HG02943 (cell line): ENCODE measurements at regions not wholly inside any gene's neighbourhood (a gene's known extent, or its start where the extent isn't known, plus 50 kb on each side); places are given as distances from the start of the nearest gene placed in this dataset.

Experiments used
- ATAC-seq: cut with Tn5 transposase; IDR thresholded peaks from one replicate; pipeline ENCODE4 v1.9.1; 2021; ENCODE audit warnings: mild to moderate bottlenecking, low read depth, moderate library complexity; ENCODE audit not compliant: unreplicated experiment

GRCh38 chr5:77846422-77847128 lies 70.4 kb upstream of the TBCA start:
- ATAC-seq = no peak

DNA sequence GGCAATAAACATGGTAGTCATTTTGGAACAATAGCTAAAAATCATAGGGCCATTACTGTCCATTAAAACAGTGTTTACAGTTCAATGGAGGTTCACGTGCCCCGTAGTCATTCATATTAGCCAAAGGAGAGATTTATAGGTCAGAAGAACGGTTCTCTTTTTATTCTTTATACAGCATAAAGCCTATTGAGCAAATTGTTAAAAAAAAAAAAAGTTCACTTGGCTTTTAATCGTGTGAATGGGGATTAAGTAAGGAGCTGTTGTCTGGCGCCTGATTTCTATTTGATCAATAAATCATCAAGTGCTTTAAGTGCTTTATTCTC lies 69.1 kb upstream of the TBCA start:
- ATAC-seq = no peak

DNA sequence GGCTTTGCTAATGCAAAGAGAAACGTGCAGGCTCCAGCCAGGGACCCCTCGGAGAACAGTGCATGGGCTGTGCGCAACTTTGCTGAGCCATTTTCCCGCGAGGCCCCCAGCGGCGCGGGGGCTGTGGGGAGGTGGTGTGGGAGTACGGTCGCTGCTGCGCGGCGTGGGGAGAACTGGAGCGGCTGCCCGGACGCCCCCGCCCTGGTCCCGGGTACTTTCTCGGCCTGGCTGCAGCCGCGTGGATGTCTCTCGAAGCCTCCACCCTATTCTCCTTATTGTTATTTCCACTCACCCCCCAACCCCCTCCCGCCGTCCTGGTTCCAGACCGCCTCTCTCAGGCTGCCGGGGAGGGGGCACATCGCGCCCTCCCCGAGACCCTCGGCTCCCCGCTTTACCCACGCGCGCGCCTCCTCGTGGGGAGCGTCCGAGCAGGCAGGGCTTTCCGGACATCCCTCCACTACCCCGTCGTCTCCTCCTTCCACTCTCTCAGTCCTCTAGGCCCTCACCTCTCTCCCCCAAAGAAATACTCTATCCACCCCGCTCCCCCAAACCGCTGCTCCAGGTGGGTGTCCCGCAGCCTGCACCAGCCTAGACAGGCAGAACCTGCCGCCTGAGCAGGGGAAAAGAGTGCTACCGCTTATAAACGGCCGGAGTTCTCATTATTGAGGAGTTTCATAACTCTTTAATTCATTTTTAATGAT lies 68.6 kb upstream of the TBCA start:
- ATAC-seq = no peak

GRCh38 chr5:77844373-77844622 lies 68.2 kb upstream of the TBCA start:
- no peak for ATAC-seq

DNA sequence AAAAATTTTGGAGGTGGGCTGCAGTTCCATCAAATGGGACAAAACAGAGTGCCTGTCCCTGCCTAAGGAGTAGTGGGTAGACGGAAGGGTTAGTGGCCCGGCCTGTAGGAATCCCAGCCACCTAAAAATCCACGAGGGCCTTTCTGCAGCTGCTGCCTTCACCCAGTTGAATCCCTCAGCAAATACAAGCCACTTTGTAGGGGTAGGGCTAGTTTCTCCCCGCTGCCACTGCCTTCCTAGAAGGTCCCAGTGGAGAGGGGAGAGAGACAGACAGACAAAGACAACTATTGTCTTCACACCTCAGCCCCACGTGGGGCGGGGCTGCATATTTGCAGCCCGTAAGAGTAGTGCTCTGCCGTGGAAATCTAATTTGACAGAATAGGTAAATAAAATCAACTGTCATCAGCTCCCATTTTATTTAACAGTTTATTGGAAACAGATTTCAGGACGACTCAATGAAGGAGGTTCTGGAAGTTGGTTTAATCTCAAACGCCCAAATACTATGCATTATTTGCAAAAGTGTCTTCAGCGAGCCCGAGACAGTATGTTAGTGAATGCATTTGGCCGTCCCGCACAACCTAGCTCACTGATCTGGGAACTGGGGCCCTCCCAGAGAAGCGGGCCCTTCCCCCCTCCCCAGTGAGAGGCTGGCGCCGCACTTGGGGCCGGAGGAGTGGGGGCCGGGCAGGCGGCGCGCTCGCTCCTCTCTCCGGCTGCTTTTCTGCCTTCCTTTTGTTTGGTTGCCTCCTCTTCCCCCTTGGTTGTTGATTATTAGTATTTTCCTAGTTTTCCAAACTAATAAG lies 67.6 kb upstream of the TBCA start:
- ATAC-seq = no peak

- no peak for ATAC-seq
Observed at GRCh38 chr5:77842243-77842642, 66.1 kb upstream of the TBCA start.

DNA sequence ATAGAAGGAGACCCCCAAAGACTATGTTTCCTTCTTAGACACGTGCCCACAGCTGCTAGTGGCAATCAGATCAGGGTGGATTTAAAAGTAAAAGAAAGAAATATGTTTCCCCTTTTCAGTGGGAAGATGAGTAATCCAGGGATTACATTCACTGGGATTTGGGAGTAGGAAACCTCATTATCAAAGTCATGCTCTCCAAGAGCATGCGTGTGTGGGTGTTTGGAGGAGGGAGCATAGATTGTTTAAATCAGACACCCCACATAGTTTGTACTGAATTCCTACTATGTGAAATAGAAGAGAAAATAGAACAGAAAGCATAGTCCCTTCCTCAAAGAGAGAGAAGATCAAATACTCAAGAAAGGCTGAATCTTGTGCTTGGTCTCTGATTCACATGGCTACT lies 65.5 kb upstream of the TBCA start:
- ATAC-seq = no peak

DNA sequence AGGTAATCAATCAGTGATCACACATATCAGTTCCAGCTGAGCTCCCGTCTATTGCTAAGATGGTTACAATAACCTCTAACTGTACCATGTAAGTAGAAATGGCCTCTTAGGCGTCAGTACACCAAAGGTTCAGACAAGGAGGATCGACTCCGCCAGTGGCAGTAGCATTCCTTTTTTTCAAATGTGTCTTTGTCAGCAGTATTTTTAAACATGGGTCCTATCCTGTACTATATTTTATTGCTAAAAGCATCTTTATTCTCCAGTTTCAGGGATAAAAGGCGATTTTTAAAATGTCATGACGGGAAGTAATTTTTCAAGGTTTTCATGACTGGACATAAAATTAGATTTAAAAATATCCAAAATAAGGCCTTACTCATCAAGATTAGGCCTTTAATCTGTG lies 64.8 kb upstream of the TBCA start:
- ATAC-seq = no peak

- no peak for ATAC-seq
Observed at GRCh38 chr5:77839691-77840090, 63.6 kb upstream of the TBCA start.

GRCh38 chr5:77832938-77833337 lies 56.8 kb upstream of the TBCA start:
- no peak for ATAC-seq

GRCh38 chr5:77832166-77832770 lies 56.1 kb upstream of the TBCA start:
- no peak for ATAC-seq

GRCh38 chr5:77828445-77828844 lies 52.3 kb upstream of the TBCA start:
- no peak for ATAC-seq
